NCI-H146 treated with DMSO at 0.1 percent for 48 hours (cell line): ENCODE measurements at regions not wholly inside any gene's neighbourhood (a gene's known extent, or its start where the extent isn't known, plus 50 kb on each side); places are given as distances from the start of the nearest gene placed in this dataset.
"Not testable (repeated sequence)": the region's sequence is repeated elsewhere in the genome, so short reads cannot be mapped to it uniquely, and the experiment has no call there.

Source experiments
- DNase-seq: peaks from one replicate; lab custom pipeline; 2025; ENCODE audit not compliant: unreplicated experiment; lab: John Stamatoyannopoulos, UW

- DNase-seq: not testable (repeated sequence)
Observed at GRCh38 chr12:43193096-43193495, 358.9 kb downstream of the ADAMTS20 start.

GRCh38 chr12:43192442-43192841 is 359.6 kb downstream of the ADAMTS20 start:
- not testable (repeated sequence) for DNase-seq

GRCh38 chr12:43180242-43180641 is 371.8 kb downstream of the ADAMTS20 start:
- no peak for DNase-seq

GRCh38 chr12:43179486-43179885 is 372.5 kb downstream of the ADAMTS20 start:
- DNase-seq: no peak

- no peak for DNase-seq
Observed at GRCh38 chr12:43177276-43177675, 374.7 kb downstream of the ADAMTS20 start.

- DNase-seq: no peak
Observed at GRCh38 chr12:43169115-43169681, 382.8 kb downstream of the ADAMTS20 start.

GRCh38 chr12:43167691-43168090 is 384.3 kb downstream of the ADAMTS20 start:
- no peak for DNase-seq

- no peak for DNase-seq
Observed at GRCh38 chr12:43165351-43165750, 386.7 kb downstream of the ADAMTS20 start.

GRCh38 chr12:43162138-43162537 is 389.9 kb downstream of the ADAMTS20 start:
- no peak for DNase-seq

GRCh38 chr12:43159506-43159905 is 392.5 kb downstream of the ADAMTS20 start:
- no peak for DNase-seq

- no peak for DNase-seq
Observed at GRCh38 chr12:43158126-43158525, 393.9 kb downstream of the ADAMTS20 start.

- no peak for DNase-seq
Observed at GRCh38 chr12:43155376-43155775, 396.6 kb downstream of the ADAMTS20 start.

GRCh38 chr12:43154498-43155045 is 397.4 kb downstream of the ADAMTS20 start:
- DNase-seq: no peak

- DNase-seq: no peak
Observed at GRCh38 chr12:43151441-43151981, 400.5 kb downstream of the ADAMTS20 start.

GRCh38 chr12:43148691-43149090 is 403.3 kb downstream of the ADAMTS20 start:
- DNase-seq: no peak

GRCh38 chr12:43147878-43148277 is 404.1 kb downstream of the ADAMTS20 start:
- no peak for DNase-seq

- no peak for DNase-seq
Observed at GRCh38 chr12:43145481-43145880, 406.5 kb downstream of the ADAMTS20 start.

GRCh38 chr12:43143278-43143677 is 408.7 kb downstream of the ADAMTS20 start:
- no peak for DNase-seq

GRCh38 chr12:43132291-43132690 is 419.7 kb downstream of the ADAMTS20 start:
- no peak for DNase-seq

GRCh38 chr12:43131301-43131700 is 420.7 kb downstream of the ADAMTS20 start:
- no peak for DNase-seq

GRCh38 chr12:43127886-43128549 is 424.0 kb downstream of the ADAMTS20 start:
- DNase-seq: no peak

GRCh38 chr12:43126652-43127375 is 425.2 kb downstream of the ADAMTS20 start:
- DNase-seq: no peak
